H9 (cell line): ENCODE measurements at regions not wholly inside any gene's neighbourhood (a gene's known extent, or its start where the extent isn't known, plus 50 kb on each side); places are given as distances from the start of the nearest gene placed in this dataset.
A peak's percentile ranks its signal among the peaks of the same experiment; 100 is the strongest.

Experiments
- DNase-seq: peaks from one replicate; pipeline ENCODE4 v3.0.0-alpha.2; 2017
- H2AFZ ChIP-seq: one replicate; pipeline ENCODE4 v1.6.1; 2013; ENCODE audit warnings: mild to moderate bottlenecking, low read length, control low read depth, moderate library complexity
- H2AK5ac ChIP-seq: 2 replicates; pipeline ENCODE4 v1.6.1; 2013; ENCODE audit warnings: low read length, control low read depth, mixed read lengths; ENCODE audit not compliant: insufficient read length
- H2BK120ac ChIP-seq: one replicate; pipeline ENCODE4 v1.6.1; 2013; ENCODE audit warnings: low read depth, mild to moderate bottlenecking, low read length, control low read depth, inconsistent platforms; ENCODE audit not compliant: poor library complexity, severe bottlenecking
- H2BK12ac ChIP-seq: 2 replicates; pipeline ENCODE4 v1.6.1; 2013; ENCODE audit warnings: low read length, control low read depth, mixed read lengths, low read depth; ENCODE audit not compliant: insufficient read length
- H2BK15ac ChIP-seq: 2 replicates; pipeline ENCODE4 v1.6.1; 2013; ENCODE audit warnings: low read depth, low read length, control low read depth
- H2BK20ac ChIP-seq: one replicate; pipeline ENCODE4 v1.6.1; 2013; ENCODE audit warnings: low read depth, mild to moderate bottlenecking, low read length, control low read depth, inconsistent platforms; ENCODE audit not compliant: poor library complexity, severe bottlenecking
- H2BK5ac ChIP-seq: 2 replicates; pipeline ENCODE4 v1.6.1; 2013; ENCODE audit warnings: low read length, control low read depth, mixed read lengths; ENCODE audit not compliant: insufficient read length
- H3K14ac ChIP-seq: 2 replicates; pipeline ENCODE4 v1.6.1; 2013; ENCODE audit warnings: low read length, control low read depth; ENCODE audit not compliant: insufficient read depth
- H3K18ac ChIP-seq: 2 replicates; pipeline ENCODE4 v1.6.1; 2013; ENCODE audit warnings: low read depth, mild to moderate bottlenecking, mixed read lengths, low read length, control low read depth; ENCODE audit not compliant: insufficient read length
- H3K23ac ChIP-seq: 2 replicates; pipeline ENCODE4 v1.6.1; 2013; ENCODE audit warnings: low read length, control low read depth, mixed read lengths, low read depth; ENCODE audit not compliant: insufficient read length
- H3K23me2 ChIP-seq: 2 replicates; pipeline ENCODE4 v1.6.1; 2013; ENCODE audit warnings: low read depth, mild to moderate bottlenecking, mixed read lengths, low read length, control low read depth; ENCODE audit not compliant: insufficient read length, poor library complexity, severe bottlenecking
- H3K27ac ChIP-seq: 2 replicates; pipeline ENCODE4 v1.5.1; 2013; ENCODE audit warnings: low read length, control low read depth, mixed read lengths, low read depth; ENCODE audit not compliant: insufficient read length
- H3K27me3 ChIP-seq: 2 replicates; pipeline ENCODE4 v1.6.1; 2013; ENCODE audit warnings: low read length, control low read depth, inconsistent platforms; ENCODE audit not compliant: insufficient read depth
- H3K4ac ChIP-seq: 2 replicates; pipeline ENCODE4 v1.6.1; 2013; ENCODE audit warnings: low read depth, mild to moderate bottlenecking, control low read depth, inconsistent platforms, low read length, moderate library complexity
- H3K4me1 ChIP-seq: 2 replicates; pipeline ENCODE4 v1.6.1; 2013; ENCODE audit warnings: low read length, control low read depth, inconsistent platforms; ENCODE audit not compliant: insufficient read depth
- H3K4me2 ChIP-seq: 2 replicates; pipeline ENCODE4 v1.6.1; 2013; ENCODE audit warnings: low read length, control low read depth, mixed read lengths; ENCODE audit not compliant: insufficient read length, insufficient read depth
- H3K56ac ChIP-seq: 2 replicates; pipeline ENCODE4 v1.6.1; 2013; ENCODE audit warnings: low read depth, mild to moderate bottlenecking, mixed read lengths, low read length, control low read depth; ENCODE audit not compliant: insufficient read length
- H3K79me1 ChIP-seq: 2 replicates; pipeline ENCODE4 v1.6.1; 2013; ENCODE audit warnings: low read depth, mild to moderate bottlenecking, moderate library complexity, low read length, control low read depth, inconsistent platforms; ENCODE audit not compliant: insufficient read depth, poor library complexity, severe bottlenecking
- H3K79me2 ChIP-seq: 2 replicates; pipeline ENCODE4 v1.6.1; 2013; ENCODE audit warnings: low read length, control low read depth, inconsistent platforms; ENCODE audit not compliant: insufficient read depth
- H3K9ac ChIP-seq: 2 replicates; pipeline ENCODE4 v1.6.1; 2013; ENCODE audit warnings: low read length, control low read depth, mixed read lengths; ENCODE audit not compliant: insufficient read length; ENCODE audit errors: extremely low read depth
- H3K9me3 ChIP-seq: one replicate; pipeline ENCODE4 v1.6.1; 2013; ENCODE audit warnings: low read depth, low read length, inconsistent platforms; ENCODE audit not compliant: control insufficient read depth
- H3T11ph ChIP-seq: one replicate; pipeline ENCODE4 v1.6.1; 2013; ENCODE audit warnings: mild to moderate bottlenecking, low read length, control low read depth, inconsistent platforms
- H4K20me1 ChIP-seq: one replicate; pipeline ENCODE4 v1.6.1; 2013; ENCODE audit not compliant: control insufficient read depth, insufficient read length, insufficient read depth
- H4K5ac ChIP-seq: 2 replicates; pipeline ENCODE4 v1.6.1; 2013; ENCODE audit warnings: low read depth, mild to moderate bottlenecking, mixed read lengths, low read length, control low read depth; ENCODE audit not compliant: insufficient read length
- H4K8ac ChIP-seq: replicated peaks from 2 replicates; pipeline ENCODE4 v1.6.1; 2013; ENCODE audit warnings: low read length, control low read depth, mixed read lengths, low read depth; ENCODE audit not compliant: insufficient read length
- H4K91ac ChIP-seq: 2 replicates; pipeline ENCODE4 v1.6.1; 2013; ENCODE audit warnings: low read depth, mild to moderate bottlenecking, moderate library complexity, mixed read lengths, low read length, control low read depth; ENCODE audit not compliant: insufficient read length
- H3K27ac Mint-ChIP-seq, 3 experiments: 2 replicates in 2 of 3; 3 replicates in 1 of 3; pipeline ENCODE4 v1.8.0; 2020 to 2021; ENCODE audit warnings: mixed read lengths in 3 of 3, mild to moderate bottlenecking in 1 of 3, moderate library complexity in 1 of 3
- H3K27me3 Mint-ChIP-seq: 2 replicates; pipeline ENCODE4 v1.8.0; 2021; ENCODE audit warnings: low read depth, mild to moderate bottlenecking, moderate library complexity, mixed read lengths
- H3K36me3 Mint-ChIP-seq, 3 experiments: 2 replicates in 2 of 3; 3 replicates in 1 of 3; pipeline ENCODE4 v1.8.0; 2020 to 2021; ENCODE audit warnings: low read depth in 3 of 3, mixed read lengths in 3 of 3; ENCODE audit not compliant: insufficient read depth in 1 of 3
- H3K4me1 Mint-ChIP-seq, 2 experiments: 2 replicates each; pipeline ENCODE4 v1.8.0; 2020; ENCODE audit warnings: mixed read lengths in 2 of 2
- H3K4me3 Mint-ChIP-seq, 2 experiments: 2 replicates in 1 of 2; 3 replicates in 1 of 2; pipeline ENCODE4 v1.8.0; 2020 to 2021; ENCODE audit warnings: mild to moderate bottlenecking in 2 of 2, mixed read lengths in 2 of 2, moderate library complexity in 1 of 2
- H3K9me3 Mint-ChIP-seq, 2 experiments: 2 replicates in 1 of 2; 3 replicates in 1 of 2; pipeline ENCODE4 v1.8.0; 2020; ENCODE audit warnings: mild to moderate bottlenecking in 2 of 2, mixed read lengths in 2 of 2, moderate library complexity in 1 of 2
- CTCF ChIP-seq: fragments of 200-600 bp; sonication (generic); conservative IDR thresholded peaks from 3 replicates; pipeline ENCODE4 v1.8.0; 2021; ENCODE audit warnings: antibody characterized with exemption, mild to moderate bottlenecking
- WGBS: extraction: QIAGEN DNeasy Blood & Tissue Kit; methylation state at CpG from one replicate; pipeline ENCODE4 v1.1.7; 2013; ENCODE audit warnings: missing lambda C conversion rate, low lambda C conversion rate, mixed read lengths; ENCODE audit not compliant: insufficient read length; ENCODE audit errors: extremely low coverage; 5-methylcytosine and 5-hydroxymethylcytosine counted together

- H4K91ac ChIP-seq, result no peak overlapping the region
- Mint-ChIP-seq H3K36me3 (no peaks in the 10 kb centered on the region), H3K9me3 (no peaks in the 10 kb centered on the region), H3K4me1 (no peaks in the 10 kb centered on the region; a peak in 1 of 4 replicates), H3K4me3 (no peak overlapping the region), H3K27ac (peak overlapping the region in 1 of 3 experiments; percentile 68; a peak in 1 of 7 replicates), H3K27me3 (no peaks in the 10 kb centered on the region)
- no peak overlapping the region for H2AK5ac ChIP-seq
- no peak overlapping the region for H3K4ac ChIP-seq
- no peak overlapping the region for H2BK5ac ChIP-seq
- H3K23ac ChIP-seq, result no peak overlapping the region
- no peak for TF ChIP-seq CTCF
- no peak overlapping the region for H3K27ac ChIP-seq
- H2BK120ac ChIP-seq, result no peak overlapping the region
- no peak overlapping the region for H2BK20ac ChIP-seq
- no peak overlapping the region for H3K9ac ChIP-seq
- no peak overlapping the region for H2BK12ac ChIP-seq
- no peak for DNase-seq
- H3K56ac ChIP-seq, result no peak overlapping the region
- no peaks in the 10 kb centered on the region for H3K9me3 ChIP-seq
- H3K4me2 ChIP-seq, result no peak overlapping the region
- no peak overlapping the region for H3T11ph ChIP-seq
- H3K14ac ChIP-seq, result no peak overlapping the region
- H4K20me1 ChIP-seq, result no peaks in the 10 kb centered on the region
- no peak overlapping the region for H4K8ac ChIP-seq
- H3K23me2 ChIP-seq, result no peaks in the 10 kb centered on the region
- no peak overlapping the region for H3K18ac ChIP-seq
- H3K79me1 ChIP-seq, result no peaks in the 10 kb centered on the region
- no peaks in the 10 kb centered on the region; the same call in 1 of the 2 replicates for H3K4me1 ChIP-seq
- no peaks in the 10 kb centered on the region for H3K79me2 ChIP-seq
- H2BK15ac ChIP-seq, result no peak overlapping the region
- no peak overlapping the region for H2AFZ ChIP-seq
- H3K27me3 ChIP-seq, result no peaks in the 10 kb centered on the region
- no CpG with 5 or more reads among the region's 1 CpG for WGBS
- no peak overlapping the region for H4K5ac ChIP-seq
Measured at GRCh38 chr7:118517275-118517674, 292.8 kb downstream of the ANKRD7 start.
